ENCODE measurements at regions not wholly inside any gene's neighbourhood (a gene's known extent, or its start where the extent isn't known, plus 50 kb on each side); places are given as distances from the start of the nearest gene placed in this dataset.
"Not testable (repeated sequence)": the region's sequence is repeated elsewhere in the genome, so short reads cannot be mapped to it uniquely, and the experiment has no call there.

DNA sequence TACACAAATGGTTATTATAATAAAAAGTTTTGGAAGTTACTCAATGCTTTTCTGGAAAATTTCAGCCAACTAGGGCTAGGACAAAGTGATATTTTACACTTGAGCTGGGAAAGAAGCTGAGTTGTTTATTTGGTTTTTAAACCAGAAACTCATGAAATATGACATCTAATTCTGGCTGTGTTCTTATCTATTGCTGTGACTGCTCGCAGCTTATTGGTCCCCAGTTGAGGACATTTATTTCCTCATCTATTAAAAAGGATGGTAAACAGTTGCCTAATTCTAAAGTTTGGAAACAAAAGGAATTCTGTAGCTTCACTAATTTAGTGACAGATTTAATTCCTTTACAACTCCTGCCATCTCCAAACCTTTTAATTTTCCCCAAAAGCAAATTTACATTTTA, 487.6 kb upstream of the IL12A start:
- TF ChIP-seq, protein P1, sequence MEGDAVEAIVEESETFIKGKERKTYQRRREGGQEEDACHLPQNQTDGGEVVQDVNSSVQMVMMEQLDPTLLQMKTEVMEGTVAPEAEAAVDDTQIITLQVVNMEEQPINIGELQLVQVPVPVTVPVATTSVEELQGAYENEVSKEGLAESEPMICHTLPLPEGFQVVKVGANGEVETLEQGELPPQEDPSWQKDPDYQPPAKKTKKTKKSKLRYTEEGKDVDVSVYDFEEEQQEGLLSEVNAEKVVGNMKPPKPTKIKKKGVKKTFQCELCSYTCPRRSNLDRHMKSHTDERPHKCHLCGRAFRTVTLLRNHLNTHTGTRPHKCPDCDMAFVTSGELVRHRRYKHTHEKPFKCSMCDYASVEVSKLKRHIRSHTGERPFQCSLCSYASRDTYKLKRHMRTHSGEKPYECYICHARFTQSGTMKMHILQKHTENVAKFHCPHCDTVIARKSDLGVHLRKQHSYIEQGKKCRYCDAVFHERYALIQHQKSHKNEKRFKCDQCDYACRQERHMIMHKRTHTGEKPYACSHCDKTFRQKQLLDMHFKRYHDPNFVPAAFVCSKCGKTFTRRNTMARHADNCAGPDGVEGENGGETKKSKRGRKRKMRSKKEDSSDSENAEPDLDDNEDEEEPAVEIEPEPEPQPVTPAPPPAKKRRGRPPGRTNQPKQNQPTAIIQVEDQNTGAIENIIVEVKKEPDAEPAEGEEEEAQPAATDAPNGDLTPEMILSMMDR (IDR thresholded peaks at IDR 0.05; ENCODE audit: control insufficient read depth, insufficient read depth, low read depth, low read length, missing control alignments) = no peak
- no peak for DNase-seq (ENCODE audit: low read depth)
- no peak overlapping the region for H3K4me3 ChIP-seq (ENCODE audit: control insufficient read depth, low read depth, low read length)

DNA sequence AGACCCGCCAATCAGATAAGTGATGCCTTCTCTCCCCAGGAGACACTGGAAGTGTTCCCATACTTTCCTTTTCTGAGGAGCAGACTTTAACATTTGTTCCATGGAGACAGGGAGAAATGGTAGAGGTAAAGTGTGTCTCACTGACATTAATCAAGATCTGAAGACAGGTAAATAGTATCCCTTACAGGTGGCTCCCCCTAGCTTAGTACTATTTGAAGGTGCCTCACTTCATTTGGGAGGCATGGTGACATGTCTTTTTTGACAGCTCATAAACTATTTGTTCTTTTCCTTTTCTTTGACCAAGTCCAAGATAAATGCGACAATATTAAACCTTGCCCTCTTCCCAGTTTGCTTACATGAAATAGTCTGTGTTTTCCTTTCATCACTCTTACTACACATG, 485.6 kb upstream of the IL12A start:
- no peak for DNase-seq (ENCODE audit: low read depth)
- TF ChIP-seq, protein P1 (IDR thresholded peaks at IDR 0.05; ENCODE audit: control insufficient read depth, insufficient read depth, low read depth, low read length, missing control alignments) = no peak

GRCh38 chr3:159510988-159511387, 477.6 kb upstream of the IL12A start:
- not testable (repeated sequence) for DNase-seq (ENCODE audit: low read depth); H3K4me3 ChIP-seq (ENCODE audit: control insufficient read depth, low read depth, low read length)

More for the DNA sequence above, 485.6 kb upstream of the IL12A start:
- H3K4me3 ChIP-seq (ENCODE audit: control insufficient read depth, low read depth, low read length) = no peak overlapping the region

DNA sequence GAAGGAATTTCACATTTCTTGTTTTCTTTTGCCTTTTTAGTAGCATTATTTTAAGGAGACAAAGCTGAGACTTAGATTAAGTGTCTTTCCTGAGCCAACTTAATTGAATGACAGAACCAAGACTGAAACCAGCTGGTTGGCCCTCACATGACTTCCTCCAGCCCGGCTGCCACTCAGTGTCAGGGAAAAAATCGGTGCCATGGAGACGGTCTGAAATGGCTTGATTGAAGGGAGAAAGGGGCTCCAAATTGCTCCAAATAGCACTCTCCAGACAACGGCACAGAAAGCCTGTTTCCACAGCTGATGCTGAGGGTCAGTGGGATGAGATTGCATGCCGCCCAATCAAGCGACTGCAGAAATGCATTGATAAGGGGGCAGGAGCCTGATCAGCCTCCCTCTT, 475.2 kb upstream of the IL12A start:
- TF ChIP-seq, protein P1 (IDR thresholded peaks at IDR 0.05; ENCODE audit: control insufficient read depth, insufficient read depth, low read depth, low read length, missing control alignments) = no peak
- DNase-seq (ENCODE audit: low read depth) = no peak
- H3K4me3 ChIP-seq (ENCODE audit: control insufficient read depth, low read depth, low read length) = no peak overlapping the region

- TF ChIP-seq, protein P1 (IDR thresholded peaks at IDR 0.05; ENCODE audit: control insufficient read depth, insufficient read depth, low read depth, low read length, missing control alignments) = no peak
- no peak overlapping the region for H3K4me3 ChIP-seq (ENCODE audit: control insufficient read depth, low read depth, low read length)
- DNase-seq (ENCODE audit: low read depth) = no peak
Observed at GRCh38 chr3:159513867-159514380, 474.7 kb upstream of the IL12A start.

- TF ChIP-seq, protein P1 (IDR thresholded peaks at IDR 0.05; ENCODE audit: control insufficient read depth, insufficient read depth, low read depth, low read length, missing control alignments) = no peak
- DNase-seq (ENCODE audit: low read depth) = no peak
- no peak overlapping the region for H3K4me3 ChIP-seq (ENCODE audit: control insufficient read depth, low read depth, low read length)
Observed at GRCh38 chr3:159517105-159517504, 471.5 kb upstream of the IL12A start.

- TF ChIP-seq, protein P1 (IDR thresholded peaks at IDR 0.05; ENCODE audit: control insufficient read depth, insufficient read depth, low read depth, low read length, missing control alignments) = no peak
- no peak for DNase-seq (ENCODE audit: low read depth)
- H3K4me3 ChIP-seq (ENCODE audit: control insufficient read depth, low read depth, low read length) = no peak overlapping the region
Observed at GRCh38 chr3:159520638-159521037, 468.0 kb upstream of the IL12A start.
